NCI-H526 (cell line): ENCODE measurements at regions not wholly inside any gene's neighbourhood (a gene's known extent, or its start where the extent isn't known, plus 50 kb on each side); places are given as distances from the start of the nearest gene placed in this dataset.
"Not testable (repeated sequence)": the region's sequence is repeated elsewhere in the genome, so short reads cannot be mapped to it uniquely, and the experiment has no call there.

ENCODE experiments used
- DNase-seq, 2 experiments: peaks; one replicate each; lab custom pipeline; 2025; lab: John Stamatoyannopoulos, UW

DNA sequence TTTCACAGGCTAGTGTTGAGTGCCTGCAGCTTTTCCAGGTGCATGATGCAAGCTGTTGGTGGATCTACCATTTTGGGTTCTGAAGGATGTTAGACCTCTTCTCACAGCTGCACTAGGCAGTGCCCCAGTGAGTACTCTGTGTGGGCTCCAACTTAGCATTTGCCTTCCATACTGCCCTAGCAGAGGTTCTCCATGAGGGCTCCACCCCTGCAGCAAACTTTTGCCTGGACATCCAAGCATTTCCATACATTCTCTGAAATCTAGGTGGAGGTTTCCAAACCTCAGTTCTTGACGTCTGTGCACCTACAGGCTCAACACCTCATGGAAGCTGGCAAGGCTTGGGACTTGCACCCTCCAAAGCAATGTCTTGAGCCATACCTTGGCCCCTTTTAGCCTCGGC, 1205.4 kb upstream of the SPRY2 start:
- DNase-seq = not testable (repeated sequence)

DNA sequence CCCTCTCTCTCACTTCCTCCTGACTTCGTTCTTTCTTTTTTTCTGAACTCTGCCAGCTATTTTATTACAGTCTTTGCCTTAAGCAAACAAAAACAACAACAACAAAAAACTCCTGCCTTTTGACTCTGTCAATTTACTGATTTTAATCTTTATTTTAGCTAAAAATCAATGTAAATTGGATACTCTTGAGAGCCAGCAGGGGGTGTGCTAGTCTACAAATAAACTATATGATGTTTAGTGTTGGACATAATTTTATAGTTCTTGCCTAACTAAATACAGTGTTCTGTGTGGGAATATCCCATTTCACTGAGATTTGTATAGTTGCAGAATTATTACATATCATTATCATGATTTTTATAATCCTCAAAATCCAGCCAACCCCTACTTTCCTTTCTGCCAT, 1199.9 kb upstream of the SPRY2 start:
- peak; percentile 12 to 72 for DNase-seq

- no peak for DNase-seq
Observed at GRCh38 chr13:81539643-81540150, 1198.8 kb upstream of the SPRY2 start.

GRCh38 chr13:81498969-81499368, 1158.0 kb upstream of the SPRY2 start:
- no peak for DNase-seq

GRCh38 chr13:81493144-81493543, 1152.2 kb upstream of the SPRY2 start:
- DNase-seq = no peak

GRCh38 chr13:81492449-81492848, 1151.5 kb upstream of the SPRY2 start:
- DNase-seq = no peak

- no peak for DNase-seq
Observed at GRCh38 chr13:81488021-81488420, 1147.1 kb upstream of the SPRY2 start.

GRCh38 chr13:81487151-81487550, 1146.2 kb upstream of the SPRY2 start:
- DNase-seq = peak; percentile 67 to 86

- DNase-seq = peak; percentile 67 to 69
Observed at GRCh38 chr13:81480634-81481033, 1139.7 kb upstream of the SPRY2 start.

GRCh38 chr13:81473366-81473899, 1132.5 kb upstream of the SPRY2 start:
- DNase-seq = no peak

- no peak for DNase-seq
Observed at GRCh38 chr13:81458170-81458569, 1117.2 kb upstream of the SPRY2 start.

DNA sequence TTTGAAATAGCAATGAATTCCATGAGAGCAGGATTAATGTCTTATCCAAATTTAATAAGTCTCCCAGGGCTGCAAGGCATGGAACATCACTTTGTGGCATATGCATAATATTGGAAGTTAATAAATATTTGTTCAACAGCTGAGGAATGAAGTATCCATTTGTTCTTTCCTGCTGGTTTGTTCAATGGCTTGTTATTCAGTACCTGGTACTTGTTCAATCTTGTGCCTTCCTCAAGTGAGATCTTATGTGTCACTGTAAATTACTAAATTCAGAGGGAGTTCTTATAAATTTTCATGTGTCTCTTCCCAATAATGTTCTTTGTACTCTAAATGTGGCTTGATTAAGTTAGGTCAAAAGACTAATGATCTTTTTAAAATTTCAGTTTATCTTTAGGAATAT, 1105.5 kb upstream of the SPRY2 start:
- DNase-seq = no peak

- DNase-seq = no peak
Observed at GRCh38 chr13:81442904-81443303, 1102.0 kb upstream of the SPRY2 start.

DNA sequence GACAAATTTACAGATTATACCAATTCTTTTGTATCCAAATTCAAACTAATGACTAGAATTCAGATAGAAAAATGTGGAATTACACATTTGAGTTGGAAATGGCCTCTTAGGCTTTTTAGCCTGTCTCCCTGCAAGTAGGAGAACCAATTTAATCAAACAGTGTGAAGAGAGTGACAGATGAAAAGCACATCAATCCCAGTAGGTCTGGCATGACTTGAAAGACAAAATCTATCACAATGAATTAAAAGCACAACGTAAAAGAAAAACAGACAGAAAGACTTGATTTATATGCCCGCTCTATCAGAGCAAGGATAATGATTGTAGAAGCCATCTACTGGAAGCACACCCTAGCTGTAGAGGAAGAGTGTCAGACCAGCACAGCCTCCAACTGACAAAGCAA, 1084.4 kb upstream of the SPRY2 start:
- no peak for DNase-seq

GRCh38 chr13:81409284-81409683, 1068.4 kb upstream of the SPRY2 start:
- no peak for DNase-seq

DNA sequence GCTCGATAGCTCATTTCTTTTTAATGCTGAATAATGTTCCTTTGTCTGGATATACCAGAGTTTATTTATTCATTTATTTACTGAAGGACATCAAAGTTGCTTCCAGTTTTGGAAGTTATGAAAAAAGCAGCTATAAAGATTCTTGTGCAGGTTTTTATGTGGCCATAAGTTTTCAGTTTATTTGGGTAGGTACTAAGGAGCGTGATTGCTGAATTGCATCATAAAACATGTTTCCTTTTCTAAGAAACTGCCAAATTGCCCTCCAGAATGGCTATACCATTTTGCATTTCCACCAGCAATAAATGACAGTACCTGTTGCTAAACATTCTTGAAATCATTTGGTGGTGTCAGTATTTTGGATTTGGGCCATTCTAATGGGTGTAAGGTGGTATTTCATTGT, 1067.7 kb upstream of the SPRY2 start:
- no peak for DNase-seq

GRCh38 chr13:81406639-81407292, 1065.8 kb upstream of the SPRY2 start:
- no peak for DNase-seq

DNA sequence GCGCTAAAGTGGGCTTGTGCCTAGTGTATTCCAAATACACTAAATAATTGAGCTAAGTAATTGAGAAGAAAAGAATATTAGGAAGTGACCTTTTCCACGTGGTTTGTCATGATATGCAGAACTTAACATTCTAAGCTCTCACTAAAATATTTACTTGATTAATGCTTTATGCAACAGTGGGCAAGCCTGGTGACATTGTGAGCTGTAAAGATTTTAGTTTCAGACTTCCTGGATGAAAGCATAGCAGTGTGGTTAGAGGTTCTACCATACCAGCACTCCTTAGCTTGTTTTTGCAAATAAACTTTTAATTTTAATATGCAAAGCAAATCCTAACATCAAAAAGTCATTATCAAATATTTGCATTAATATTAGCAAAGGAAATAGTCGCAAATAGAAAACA, 1065.1 kb upstream of the SPRY2 start:
- no peak for DNase-seq

DNA sequence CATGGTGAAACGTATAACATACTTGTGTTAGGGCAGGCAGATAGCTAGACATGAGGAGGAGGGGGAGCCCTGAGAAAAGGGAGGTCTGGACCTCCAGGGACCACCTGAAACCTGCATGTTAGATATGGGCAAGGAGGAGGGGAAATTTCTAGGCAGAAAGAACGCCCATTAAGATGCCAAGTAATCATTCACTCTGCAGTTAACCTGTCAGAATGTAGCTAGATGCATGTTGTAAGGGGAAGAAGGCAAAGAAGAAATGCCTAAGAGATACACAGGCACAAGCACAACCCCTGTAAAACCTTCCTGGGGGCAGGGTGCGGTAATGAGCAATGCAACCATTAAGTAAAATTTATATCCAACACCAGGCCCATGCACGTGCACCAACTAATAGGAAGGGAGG, 1055.3 kb upstream of the SPRY2 start:
- no peak for DNase-seq

DNA sequence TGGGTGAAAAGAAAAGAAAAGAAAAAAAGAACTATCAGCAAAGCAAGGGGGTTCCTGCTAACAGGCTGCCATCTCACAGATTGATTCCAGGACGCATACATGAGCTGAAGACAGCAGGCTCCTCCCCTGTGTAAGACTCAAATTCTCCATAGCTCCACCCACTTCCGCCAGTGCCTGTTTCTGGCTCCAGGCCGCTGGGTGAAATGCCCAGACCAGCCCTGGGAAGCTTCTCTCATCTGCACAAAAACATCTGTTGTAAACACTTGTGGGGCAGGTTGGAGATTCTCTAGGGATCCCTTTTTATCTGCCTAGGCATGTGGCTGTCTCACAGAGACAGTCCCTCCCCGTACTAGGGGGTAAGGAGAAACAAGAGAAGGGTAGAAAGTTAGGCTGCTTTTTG, 1054.4 kb upstream of the SPRY2 start:
- no peak for DNase-seq

- DNase-seq = no peak
Observed at GRCh38 chr13:81394640-81395039, 1053.7 kb upstream of the SPRY2 start.

DNA sequence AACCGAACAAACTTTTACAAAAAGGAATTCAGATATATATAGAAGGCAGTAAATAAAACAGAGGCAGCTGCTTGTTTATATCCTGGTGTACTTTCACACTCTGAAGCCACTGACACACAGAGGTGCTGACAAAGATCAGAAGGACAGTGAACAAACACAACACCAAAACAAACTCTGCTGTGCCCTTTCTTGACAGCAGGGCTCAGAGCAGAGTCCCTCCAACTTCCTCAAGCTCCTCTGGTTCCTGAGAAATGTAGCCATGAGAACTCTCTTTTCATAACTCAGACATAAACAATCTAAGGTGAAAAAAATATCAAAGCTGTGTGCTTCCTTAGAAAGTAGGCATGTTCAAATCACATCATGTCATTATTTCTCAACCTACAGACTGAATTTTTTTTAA, 1052.8 kb upstream of the SPRY2 start:
- DNase-seq = no peak

DNA sequence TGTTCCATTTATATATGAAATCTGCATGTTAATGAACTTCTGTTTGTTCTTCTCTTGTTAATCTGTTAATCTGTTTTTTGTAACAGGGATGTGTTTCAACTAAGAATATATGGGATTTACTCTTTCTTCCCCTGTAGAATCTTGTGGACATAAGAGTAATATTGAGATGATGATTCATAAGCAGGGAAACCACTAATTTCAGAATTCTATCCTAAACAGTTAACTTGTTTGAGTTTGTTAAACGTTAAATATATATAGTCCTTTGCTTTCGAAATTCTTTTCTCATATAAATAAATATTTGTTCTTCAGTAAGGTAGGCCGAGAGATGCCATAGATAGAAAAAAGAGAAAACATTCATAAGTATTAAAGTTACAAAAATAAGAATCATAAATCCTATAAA, 1052.2 kb upstream of the SPRY2 start:
- no peak for DNase-seq

DNA sequence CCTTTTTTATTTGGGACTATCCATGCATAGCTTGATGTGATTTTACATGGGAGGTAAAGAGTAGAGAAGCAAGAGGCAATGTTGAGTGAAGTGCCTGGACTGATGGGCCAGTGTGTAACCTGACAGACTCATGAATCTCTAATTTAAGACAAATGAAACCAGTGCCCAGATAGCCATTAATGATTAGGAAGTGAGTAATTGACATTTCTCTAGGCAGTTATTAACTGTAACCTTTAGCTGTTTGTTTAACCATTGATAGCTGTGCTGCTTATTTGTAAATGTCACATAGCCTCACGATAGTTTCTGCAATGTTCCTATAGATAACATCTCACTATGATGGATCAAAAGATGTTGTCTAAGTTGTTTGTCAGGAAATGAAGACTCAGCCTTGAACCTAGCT, 1047.5 kb upstream of the SPRY2 start:
- DNase-seq = no peak
